Peyer's patch (tissue), 4 donors: ENCODE measurements at regions not wholly inside any gene's neighbourhood (a gene's known extent, or its start where the extent isn't known, plus 50 kb on each side); places are given as distances from the start of the nearest gene placed in this dataset.

ENCODE experiments used
- CTCF ChIP-seq, 6 experiments: fragments of 450-650 bp in 4 of 6; fragments of 200-600 bp in 2 of 6; sonication (generic) in 1 of 6; IDR thresholded peaks; one replicate each; pipeline ENCODE4 v1.5.1; 2017 to 2019; ENCODE audit warnings: antibody characterized with exemption in 6 of 6, mild to moderate bottlenecking in 3 of 6, moderate library complexity in 1 of 6
- POLR2A ChIP-seq, 2 donors: fragments of 450-650 bp; IDR thresholded peaks; one replicate each; pipeline ENCODE4 v1.5.1; 2017; ENCODE audit warnings: antibody characterized with exemption in 2 of 2, mild to moderate bottlenecking in 2 of 2, moderate library complexity in 2 of 2

GRCh38 chr15:81959196-81959595 is 86.6 kb downstream of the MEX3B start:
- TF ChIP-seq CTCF (IDR thresholded peaks at IDR 0.05) (no peak), POLR2A (IDR thresholded peaks at IDR 0.05) (no peak)
